ENCODE measurements at regions not wholly inside any gene's neighbourhood (a gene's known extent, or its start where the extent isn't known, plus 50 kb on each side); places are given as distances from the start of the nearest gene placed in this dataset.

- TF ChIP-seq CTCF (IDR thresholded peaks at IDR 0.05) = no peak
- no peak for TF ChIP-seq POLR2A (IDR thresholded peaks at IDR 0.05)
Observed at GRCh38 chr9:115799734-115800133, 353.9 kb upstream of the PAPPA start.

All from upper lobe of left lung (tissue), 4 donors.